ENCODE measurements at regions not wholly inside any gene's neighbourhood (a gene's known extent, or its start where the extent isn't known, plus 50 kb on each side); places are given as distances from the start of the nearest gene placed in this dataset.

- TF ChIP-seq, protein P1, sequence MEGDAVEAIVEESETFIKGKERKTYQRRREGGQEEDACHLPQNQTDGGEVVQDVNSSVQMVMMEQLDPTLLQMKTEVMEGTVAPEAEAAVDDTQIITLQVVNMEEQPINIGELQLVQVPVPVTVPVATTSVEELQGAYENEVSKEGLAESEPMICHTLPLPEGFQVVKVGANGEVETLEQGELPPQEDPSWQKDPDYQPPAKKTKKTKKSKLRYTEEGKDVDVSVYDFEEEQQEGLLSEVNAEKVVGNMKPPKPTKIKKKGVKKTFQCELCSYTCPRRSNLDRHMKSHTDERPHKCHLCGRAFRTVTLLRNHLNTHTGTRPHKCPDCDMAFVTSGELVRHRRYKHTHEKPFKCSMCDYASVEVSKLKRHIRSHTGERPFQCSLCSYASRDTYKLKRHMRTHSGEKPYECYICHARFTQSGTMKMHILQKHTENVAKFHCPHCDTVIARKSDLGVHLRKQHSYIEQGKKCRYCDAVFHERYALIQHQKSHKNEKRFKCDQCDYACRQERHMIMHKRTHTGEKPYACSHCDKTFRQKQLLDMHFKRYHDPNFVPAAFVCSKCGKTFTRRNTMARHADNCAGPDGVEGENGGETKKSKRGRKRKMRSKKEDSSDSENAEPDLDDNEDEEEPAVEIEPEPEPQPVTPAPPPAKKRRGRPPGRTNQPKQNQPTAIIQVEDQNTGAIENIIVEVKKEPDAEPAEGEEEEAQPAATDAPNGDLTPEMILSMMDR (IDR thresholded peaks at IDR 0.05), result no peak
- TF ChIP-seq EZH2 (IDR thresholded peaks at IDR 0.05), result no peak
These were observed 225.7 kb downstream of the MEX3B start for GRCh38 chr15:81819924-81820635.

Data from neural progenitor cell (in vitro differentiated cells).